ENCODE measurements at regions not wholly inside any gene's neighbourhood (a gene's known extent, or its start where the extent isn't known, plus 50 kb on each side); places are given as distances from the start of the nearest gene placed in this dataset.

- no peaks in the 10 kb centered on the region for H3K27me3 Mint-ChIP-seq (ENCODE audit: unreplicated experiment)
- H3K36me3 Mint-ChIP-seq (ENCODE audit: unreplicated experiment), result no peaks in the 10 kb centered on the region
- H3K9me3 Mint-ChIP-seq (ENCODE audit: unreplicated experiment), result peaks cover 11% of the 10 kb centered on the region
- no peak for TF ChIP-seq CTCF (IDR thresholded peaks at IDR 0.05)
- H3K27ac Mint-ChIP-seq (ENCODE audit: unreplicated experiment), result no peak overlapping the region
- DNase-seq (ENCODE audit: extremely low spot score, unreplicated experiment), result no peak
- H3K4me1 Mint-ChIP-seq (ENCODE audit: unreplicated experiment), result peaks cover 10% of the 10 kb centered on the region
- no peak overlapping the region for H3K4me3 Mint-ChIP-seq (ENCODE audit: unreplicated experiment)
These were observed 103.2 kb upstream of the SSTR4 start for GRCh38 chr20:22931653-22932608.

- no peaks in the 10 kb centered on the region for H3K36me3 Mint-ChIP-seq (ENCODE audit: unreplicated experiment)
- no peak for TF ChIP-seq CTCF (IDR thresholded peaks at IDR 0.05)
- H3K27ac Mint-ChIP-seq (ENCODE audit: unreplicated experiment), result no peak overlapping the region
- H3K27me3 Mint-ChIP-seq (ENCODE audit: unreplicated experiment), result peaks cover 8% of the 10 kb centered on the region
- H3K4me1 Mint-ChIP-seq (ENCODE audit: unreplicated experiment), result no peaks in the 10 kb centered on the region
- peaks cover 8% of the 10 kb centered on the region for H3K9me3 Mint-ChIP-seq (ENCODE audit: unreplicated experiment)
- no peak for DNase-seq (ENCODE audit: extremely low spot score, unreplicated experiment)
- H3K4me3 Mint-ChIP-seq (ENCODE audit: unreplicated experiment), result no peak overlapping the region
These were observed 95.9 kb upstream of the SSTR4 start for GRCh38 chr20:22939181-22939580.

DNA sequence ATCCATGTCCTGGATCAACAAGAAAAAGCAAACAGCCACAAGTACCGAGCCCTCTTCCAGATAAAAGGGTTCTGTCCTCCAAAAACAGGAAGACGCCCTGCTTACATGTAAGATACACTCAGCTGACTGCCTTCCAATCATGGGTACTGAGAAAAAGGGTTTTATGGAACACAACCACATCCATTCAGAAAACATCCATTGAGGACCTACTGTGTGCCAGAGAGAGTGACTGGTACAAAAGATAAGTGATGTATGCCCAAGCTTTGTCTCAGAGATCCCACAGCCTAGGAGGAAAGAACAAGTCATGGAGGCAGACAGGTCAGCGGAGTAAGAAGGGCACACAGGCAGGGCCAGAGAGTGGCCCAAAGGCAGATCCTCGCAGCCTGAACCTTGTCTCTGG is 94.8 kb upstream of the SSTR4 start:
- no peaks in the 10 kb centered on the region for H3K4me1 Mint-ChIP-seq (ENCODE audit: unreplicated experiment)
- no peak for DNase-seq (ENCODE audit: extremely low spot score, unreplicated experiment)
- H3K27ac Mint-ChIP-seq (ENCODE audit: unreplicated experiment), result no peak overlapping the region
- H3K9me3 Mint-ChIP-seq (ENCODE audit: unreplicated experiment), result peaks cover 6% of the 10 kb centered on the region
- no peak for TF ChIP-seq CTCF (IDR thresholded peaks at IDR 0.05)
- no peak overlapping the region for H3K4me3 Mint-ChIP-seq (ENCODE audit: unreplicated experiment)
- H3K27me3 Mint-ChIP-seq (ENCODE audit: unreplicated experiment), result peaks cover 8% of the 10 kb centered on the region
- H3K36me3 Mint-ChIP-seq (ENCODE audit: unreplicated experiment), result no peaks in the 10 kb centered on the region

DNA sequence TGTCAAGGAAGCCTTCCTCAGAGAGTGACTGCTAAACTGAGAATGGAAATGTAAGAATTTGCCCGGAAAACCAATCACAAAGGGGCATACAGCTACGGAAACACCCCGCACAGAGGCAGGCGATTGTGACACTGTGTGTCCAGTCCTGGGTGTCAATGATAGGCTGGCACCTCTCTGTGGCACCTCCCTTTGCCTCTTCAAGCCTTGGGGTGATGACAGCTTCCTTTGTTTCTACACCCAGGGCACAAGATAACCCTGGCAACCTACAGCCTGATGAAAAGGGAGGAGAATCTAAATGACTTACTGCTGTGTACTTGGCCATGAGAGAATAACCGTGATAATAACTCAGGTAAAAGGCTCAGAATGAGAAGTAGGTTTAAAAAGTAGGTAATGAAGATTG is 93.6 kb upstream of the SSTR4 start:
- H3K36me3 Mint-ChIP-seq (ENCODE audit: unreplicated experiment), result no peaks in the 10 kb centered on the region
- peaks cover 4% of the 10 kb centered on the region for H3K4me1 Mint-ChIP-seq (ENCODE audit: unreplicated experiment)
- H3K27me3 Mint-ChIP-seq (ENCODE audit: unreplicated experiment), result peaks cover 8% of the 10 kb centered on the region
- DNase-seq (ENCODE audit: extremely low spot score, unreplicated experiment), result no peak
- H3K9me3 Mint-ChIP-seq (ENCODE audit: unreplicated experiment), result peaks cover 3% of the 10 kb centered on the region
- TF ChIP-seq CTCF (IDR thresholded peaks at IDR 0.05), result no peak
- no peak overlapping the region for H3K4me3 Mint-ChIP-seq (ENCODE audit: unreplicated experiment)
- H3K27ac Mint-ChIP-seq (ENCODE audit: unreplicated experiment), result no peak overlapping the region

DNA sequence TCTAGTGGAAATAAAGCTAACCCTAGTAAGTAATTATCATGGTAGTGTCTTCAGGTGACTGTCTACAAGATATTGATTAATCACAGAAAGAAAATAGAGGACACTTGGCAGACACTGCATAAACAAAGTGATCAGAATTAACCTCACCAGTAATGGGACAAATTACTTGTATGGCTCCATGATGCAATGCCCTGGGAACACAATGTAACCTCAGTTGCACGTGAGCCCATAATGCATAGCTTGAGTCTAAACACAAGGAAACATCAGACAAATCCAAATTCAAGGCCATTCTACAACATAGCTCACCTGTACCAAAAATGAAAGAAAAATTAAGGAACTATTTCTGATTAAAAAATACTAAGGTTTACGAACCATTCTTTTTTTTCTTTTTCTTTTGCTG is 92.4 kb upstream of the SSTR4 start:
- no peak for TF ChIP-seq CTCF (IDR thresholded peaks at IDR 0.05)
- Mint-ChIP-seq H3K27ac (ENCODE audit: unreplicated experiment) (no peak overlapping the region), H3K4me3 (ENCODE audit: unreplicated experiment) (no peak overlapping the region), H3K27me3 (ENCODE audit: unreplicated experiment) (peaks cover 8% of the 10 kb centered on the region), H3K36me3 (ENCODE audit: unreplicated experiment) (no peaks in the 10 kb centered on the region), H3K4me1 (ENCODE audit: unreplicated experiment) (peaks cover 10% of the 10 kb centered on the region), H3K9me3 (ENCODE audit: unreplicated experiment) (no peaks in the 10 kb centered on the region)
- DNase-seq (ENCODE audit: extremely low spot score, unreplicated experiment), result no peak
